ENCODE measurements at regions not wholly inside any gene's neighbourhood (a gene's known extent, or its start where the extent isn't known, plus 50 kb on each side); places are given as distances from the start of the nearest gene placed in this dataset.
"Not testable (repeated sequence)": the region's sequence is repeated elsewhere in the genome, so short reads cannot be mapped to it uniquely, and the experiment has no call there.

DNA sequence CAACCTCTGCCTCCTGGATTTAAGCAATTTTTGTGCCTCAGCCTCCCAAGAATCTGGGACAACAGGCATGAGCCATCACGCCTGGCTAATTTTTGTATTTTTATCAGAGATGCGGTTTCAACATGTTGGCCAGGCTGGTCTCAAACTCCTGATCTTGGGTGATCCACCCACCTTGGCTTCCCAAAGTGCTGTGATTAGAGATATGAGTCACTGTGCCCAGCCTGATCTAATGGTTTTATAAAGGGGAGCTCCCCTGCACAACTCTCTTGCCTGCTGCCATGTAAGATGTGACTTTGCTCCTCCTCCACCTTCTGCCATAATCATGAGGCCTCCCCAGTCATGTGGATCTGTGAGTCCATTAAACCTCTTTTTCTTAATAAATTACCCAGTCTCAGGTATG is 107.5 kb upstream of the ALDH3B2 start:
- not testable (repeated sequence) for TF ChIP-seq SUZ12 (IDR thresholded peaks at IDR 0.05; ENCODE audit: extremely low read depth, insufficient read depth, insufficient read length); YY1 (IDR thresholded peaks at IDR 0.05; ENCODE audit: insufficient read depth, insufficient read length)
